HepG2 (cell line): ENCODE measurements at regions not wholly inside any gene's neighbourhood (a gene's known extent, or its start where the extent isn't known, plus 50 kb on each side); places are given as distances from the start of the nearest gene placed in this dataset.
A peak's percentile ranks its signal among the peaks of the same experiment; 100 is the strongest.
"Not testable (repeated sequence)": the region's sequence is repeated elsewhere in the genome, so short reads cannot be mapped to it uniquely, and the experiment has no call there.

Experiments used
- ATAC-seq: fragments of 200-7000 bp; cut with Tn5 transposase; 3 replicates; pipeline ENCODE4 v1.9.1; 2020; ENCODE audit warnings: mild to moderate bottlenecking, moderate library complexity
- BruUV-seq: library from RNA; stranded (reverse); fragments of 400-500 nt; replicated peaks from 2 replicates; lab custom pipeline; 2021; lab: Mats Ljungman, UMichigan
- CTCF ChIA-PET: fragments of 300-600 bp; formaldehyde crosslinking; extraction: SDS; loops from one replicate; lab custom pipeline; 2021; ENCODE audit warnings: low total read pairs, inconsistent platforms, low intra/inter-chr PET ratio; lab: Yijun Ruan, JAX
- POLR2A ChIA-PET: fragments of 350-600 bp; sonication (Branson Sonifier 250); formaldehyde crosslinking; loops from one replicate; lab custom pipeline; 2020; ENCODE audit warnings: antibody characterized with exemption, inconsistent platforms; lab: Yijun Ruan, JAX
- DNase-seq: peaks from one replicate; pipeline ENCODE4 v3.0.0-alpha.2; 2015; ENCODE audit warnings: low spot score
- FAIRE-seq: peaks from 3 replicates; lab custom pipeline; 2011; peaks lifted over from hg19 to GRCh38; lab: Jason Lieb, UNC
- H2AFZ ChIP-seq: one replicate; pipeline ENCODE4 v1.6.1; 2011; ENCODE audit warnings: low read length, inconsistent platforms
- H3K27ac ChIP-seq: fragments of 300-600 bp; 3 replicates; pipeline ENCODE4 v1.8.0; 2011; ENCODE audit warnings: mixed run types, mild to moderate bottlenecking, mixed read lengths, low read length, inconsistent platforms; ENCODE audit not compliant: insufficient read depth; ENCODE audit errors: extremely low read length
- H3K27me3 ChIP-seq, 2 experiments: fragments of 200-600 bp in 1 of 2; 2 replicates in 1 of 2; 3 replicates in 1 of 2; pipeline versions ENCODE4 v1.6.0 to v1.8.0; 2011; ENCODE audit warnings: low read length in 2 of 2, mild to moderate bottlenecking in 2 of 2, moderate library complexity in 2 of 2, inconsistent platforms in 1 of 2; ENCODE audit not compliant: insufficient read depth in 2 of 2, control insufficient read depth in 1 of 2
- H3K36me3 ChIP-seq, 2 experiments: fragments of 200-600 bp in 1 of 2; replicated peaks in 1 of 2; 2 replicates in 1 of 2; 3 replicates in 1 of 2; pipeline versions ENCODE4 v1.5.1 to v1.8.0; 2011; ENCODE audit warnings: low read length in 2 of 2, inconsistent platforms in 1 of 2; ENCODE audit not compliant: insufficient read depth in 2 of 2, control insufficient read depth in 1 of 2
- H3K4me1 ChIP-seq: 2 replicates; pipeline ENCODE4 v1.5.1; 2012; ENCODE audit warnings: low read length, inconsistent platforms; ENCODE audit not compliant: insufficient read depth
- H3K4me2 ChIP-seq: 2 replicates; pipeline ENCODE4 v1.6.0; 2011; ENCODE audit warnings: low read depth, low read length, inconsistent platforms
- H3K4me3 ChIP-seq, 3 experiments: fragments of 200-600 bp in 1 of 3; sonication (generic), shearing (Covaris generic) in 1 of 3; replicated peaks in 1 of 3; 2 replicates each; pipeline ENCODE4 v1.5.1; 2011 to 2016; ENCODE audit warnings: low read length in 3 of 3, inconsistent platforms in 2 of 3, low read depth in 2 of 3, mild to moderate bottlenecking in 2 of 3, control low read depth in 1 of 3, mixed read lengths in 1 of 3; ENCODE audit not compliant: insufficient read depth in 1 of 3
- H3K79me2 ChIP-seq: one replicate; pipeline ENCODE4 v1.6.1; 2011; ENCODE audit warnings: low read length, inconsistent platforms; ENCODE audit not compliant: insufficient read depth
- H3K9ac ChIP-seq: 2 replicates; pipeline ENCODE4 v1.6.0; 2011; ENCODE audit warnings: mild to moderate bottlenecking, low read depth, low read length, inconsistent platforms; ENCODE audit not compliant: insufficient read depth
- H3K9me3 ChIP-seq: 2 replicates; pipeline ENCODE4 v1.5.1; 2012; ENCODE audit warnings: mild to moderate bottlenecking, low read length
- H4K20me1 ChIP-seq: 2 replicates; pipeline ENCODE4 v1.6.0; 2011; ENCODE audit warnings: inconsistent platforms, mild to moderate bottlenecking, low read length, moderate library complexity; ENCODE audit not compliant: insufficient read depth
- WGBS: methylation state at CpG from one replicate; pipeline ENCODE4 v1.1.6; 2017; ENCODE audit warnings: low lambda C conversion rate; 5-methylcytosine and 5-hydroxymethylcytosine counted together
- in situ Hi-C: cut with HindIII; loops from 2 replicates; pipeline ENCODE4 v1.10.0; 2017; ENCODE audit warnings: low pct_unique_long_range_greater_than_20kb; ENCODE audit not compliant: extremely low pct_ligation_motif_present
- intact Hi-C: fragments of 100-400 bp; cut with micrococcal nuclease; formaldehyde crosslinking; loops from one replicate; pipeline ENCODE4 v1.10.0; 2022; ENCODE audit not compliant: unreplicated experiment

GRCh38 chr15:22387691-22388090, 71.0 kb upstream of the GOLGA6L22 start:
- H3K4me3 ChIP-seq, CTCF ChIA-PET, intact Hi-C loops, H3K79me2 ChIP-seq, DNase-seq, FAIRE-seq, H3K27ac ChIP-seq, in situ Hi-C loops, H4K20me1 ChIP-seq, H3K4me1 ChIP-seq, H3K27me3 ChIP-seq, H3K36me3 ChIP-seq, H2AFZ ChIP-seq, POLR2A ChIA-PET, BruUV-seq, H3K9ac ChIP-seq, H3K9me3 ChIP-seq, H3K4me2 ChIP-seq: not testable (repeated sequence)
- no CpG with 5 or more reads among the region's 9 CpGs for WGBS
- peak; percentile 30; the same call in 2 of the 3 replicates for ATAC-seq

DNA sequence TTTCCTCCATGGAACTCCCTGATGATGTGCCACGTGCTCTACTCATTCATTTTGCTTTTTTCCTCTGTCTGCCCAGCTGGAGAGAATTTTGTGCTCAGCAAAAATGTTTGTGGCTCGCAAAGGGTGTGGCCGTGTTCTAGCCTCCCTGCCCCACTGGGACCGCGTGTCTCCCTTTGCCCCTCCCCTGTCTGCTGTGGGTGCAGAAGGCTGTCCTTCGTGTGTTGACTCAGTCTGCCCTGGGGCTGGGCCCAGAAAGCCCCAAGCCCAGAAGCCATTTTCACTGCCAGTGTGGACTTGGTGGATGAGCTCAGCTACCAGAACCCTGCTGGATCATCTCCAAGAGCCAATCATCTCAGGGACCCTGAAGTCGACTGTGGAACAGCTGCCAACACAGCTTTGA, 70.3 kb upstream of the GOLGA6L22 start:
- FAIRE-seq, H2AFZ ChIP-seq, H3K9ac ChIP-seq, H3K4me2 ChIP-seq, H3K9me3 ChIP-seq, H3K27ac ChIP-seq, DNase-seq, in situ Hi-C loops, H3K27me3 ChIP-seq, BruUV-seq, ATAC-seq, intact Hi-C loops, POLR2A ChIA-PET, H3K4me1 ChIP-seq, H3K36me3 ChIP-seq, H4K20me1 ChIP-seq, CTCF ChIA-PET, H3K79me2 ChIP-seq, H3K4me3 ChIP-seq: not testable (repeated sequence)
- no CpG with 5 or more reads among the region's 7 CpGs for WGBS

GRCh38 chr15:22401207-22401606, 57.5 kb upstream of the GOLGA6L22 start:
- ATAC-seq, CTCF ChIA-PET, H3K4me3 ChIP-seq, H3K4me1 ChIP-seq, H3K36me3 ChIP-seq, H3K9me3 ChIP-seq, POLR2A ChIA-PET, FAIRE-seq, DNase-seq, H3K27me3 ChIP-seq, BruUV-seq, H3K4me2 ChIP-seq, in situ Hi-C loops, intact Hi-C loops, H2AFZ ChIP-seq, H3K79me2 ChIP-seq, H3K27ac ChIP-seq, H3K9ac ChIP-seq, H4K20me1 ChIP-seq: not testable (repeated sequence)
- whole genome bisulfite sequencing: 40% methylated on average over 2 of the region's 5 CpGs

DNA sequence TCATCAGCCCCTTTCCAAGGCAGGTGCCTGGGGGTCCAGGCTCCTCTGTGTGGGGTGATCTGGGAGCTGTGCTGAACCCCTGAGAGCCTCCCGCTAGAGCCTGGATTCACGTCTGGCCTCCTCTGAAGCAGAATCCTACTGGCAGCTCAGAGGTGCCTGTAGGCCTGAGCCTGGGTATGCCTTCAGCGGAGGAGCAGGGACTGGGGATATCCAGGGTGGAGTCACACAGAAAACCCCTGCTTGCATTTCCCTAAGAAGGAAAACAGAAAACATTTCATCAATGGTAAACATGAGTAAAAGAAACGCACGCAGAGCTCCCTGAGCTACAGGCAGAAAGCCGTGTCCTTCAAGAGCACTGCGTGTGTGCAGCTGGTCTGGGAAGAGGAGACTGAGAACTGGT, 57.0 kb upstream of the GOLGA6L22 start:
- FAIRE-seq, H3K9ac ChIP-seq, CTCF ChIA-PET, BruUV-seq, H3K79me2 ChIP-seq, DNase-seq, ATAC-seq, POLR2A ChIA-PET, H3K9me3 ChIP-seq, H3K4me2 ChIP-seq, H3K27me3 ChIP-seq, H3K36me3 ChIP-seq, intact Hi-C loops, H3K4me1 ChIP-seq, H4K20me1 ChIP-seq, H3K27ac ChIP-seq, in situ Hi-C loops, H2AFZ ChIP-seq, H3K4me3 ChIP-seq: not testable (repeated sequence)
- 48% methylated on average over 4 of the region's 7 CpGs for WGBS
